Thyroid gland (tissue), 4 donors: ENCODE measurements at regions not wholly inside any gene's neighbourhood (a gene's known extent, or its start where the extent isn't known, plus 50 kb on each side); places are given as distances from the start of the nearest gene placed in this dataset.

Experiments
- POLR2A ChIP-seq, 2 donors: fragments of 450-650 bp; IDR thresholded peaks; one replicate each; pipeline ENCODE4 v1.6.1; 2017; ENCODE audit warnings: antibody characterized with exemption in 2 of 2, mild to moderate bottlenecking in 2 of 2, moderate library complexity in 1 of 2
- TF ChIP-seq, protein P1 (sequence below), 6 experiments: fragments of 200-600 bp in 3 of 6; fragments of 450-650 bp in 3 of 6; sonication (generic) in 3 of 6; IDR thresholded peaks; one replicate each; pipeline ENCODE4 v1.5.1; 2016 to 2019; ENCODE audit warnings: antibody characterized with exemption in 6 of 6, mild to moderate bottlenecking in 2 of 6, inconsistent platforms in 1 of 6, moderate library complexity in 1 of 6

- TF ChIP-seq, protein P1, sequence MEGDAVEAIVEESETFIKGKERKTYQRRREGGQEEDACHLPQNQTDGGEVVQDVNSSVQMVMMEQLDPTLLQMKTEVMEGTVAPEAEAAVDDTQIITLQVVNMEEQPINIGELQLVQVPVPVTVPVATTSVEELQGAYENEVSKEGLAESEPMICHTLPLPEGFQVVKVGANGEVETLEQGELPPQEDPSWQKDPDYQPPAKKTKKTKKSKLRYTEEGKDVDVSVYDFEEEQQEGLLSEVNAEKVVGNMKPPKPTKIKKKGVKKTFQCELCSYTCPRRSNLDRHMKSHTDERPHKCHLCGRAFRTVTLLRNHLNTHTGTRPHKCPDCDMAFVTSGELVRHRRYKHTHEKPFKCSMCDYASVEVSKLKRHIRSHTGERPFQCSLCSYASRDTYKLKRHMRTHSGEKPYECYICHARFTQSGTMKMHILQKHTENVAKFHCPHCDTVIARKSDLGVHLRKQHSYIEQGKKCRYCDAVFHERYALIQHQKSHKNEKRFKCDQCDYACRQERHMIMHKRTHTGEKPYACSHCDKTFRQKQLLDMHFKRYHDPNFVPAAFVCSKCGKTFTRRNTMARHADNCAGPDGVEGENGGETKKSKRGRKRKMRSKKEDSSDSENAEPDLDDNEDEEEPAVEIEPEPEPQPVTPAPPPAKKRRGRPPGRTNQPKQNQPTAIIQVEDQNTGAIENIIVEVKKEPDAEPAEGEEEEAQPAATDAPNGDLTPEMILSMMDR (IDR thresholded peaks at IDR 0.05) = no peak
- TF ChIP-seq POLR2A (IDR thresholded peaks at IDR 0.05) = no peak
These were observed 196.3 kb upstream of the TPM1 start for GRCh38 chr15:62846131-62846804.
